Activated gamma-delta T cell treated with Interleukin-2 at 50 U/mL for 16 hours (primary cell): ENCODE measurements at regions not wholly inside any gene's neighbourhood (a gene's known extent, or its start where the extent isn't known, plus 50 kb on each side); places are given as distances from the start of the nearest gene placed in this dataset.
"Not testable (repeated sequence)": the region's sequence is repeated elsewhere in the genome, so short reads cannot be mapped to it uniquely, and the experiment has no call there.

ENCODE experiments used
- DNase-seq: peaks from one replicate; pipeline ENCODE4 v3.0.0-alpha.2; 2020

- no peak for DNase-seq
Observed at GRCh38 chrX:45445745-45446412, 245.2 kb upstream of the DIPK2B start.

- DNase-seq = no peak
Observed at GRCh38 chrX:45437186-45437585, 236.5 kb upstream of the DIPK2B start.

GRCh38 chrX:45435481-45435880 is 234.8 kb upstream of the DIPK2B start:
- DNase-seq = no peak

DNA sequence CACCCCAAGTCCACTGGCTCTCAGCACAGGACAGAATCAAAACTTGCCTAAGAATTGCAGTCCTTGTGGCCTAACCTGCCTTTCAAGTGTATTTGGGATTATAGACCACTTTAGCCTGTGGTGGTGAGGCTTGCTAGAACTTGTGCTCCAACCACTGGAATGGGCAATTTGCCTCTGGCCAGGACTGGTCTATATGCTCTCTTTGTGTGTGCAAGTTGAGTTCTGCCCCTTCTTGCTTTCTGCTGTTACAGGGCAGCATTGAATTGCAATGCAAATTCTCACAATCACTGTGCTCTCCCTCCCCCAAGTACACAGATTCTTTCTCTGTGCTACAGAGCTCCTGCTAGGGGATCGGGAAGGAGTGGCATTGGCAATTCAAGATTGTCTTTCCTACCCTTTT is 233.6 kb upstream of the DIPK2B start:
- no peak for DNase-seq

GRCh38 chrX:45428831-45429230 is 228.2 kb upstream of the DIPK2B start:
- DNase-seq = no peak

- no peak for DNase-seq
Observed at GRCh38 chrX:45424326-45424725, 223.7 kb upstream of the DIPK2B start.

- DNase-seq = no peak
Observed at GRCh38 chrX:45422216-45422925, 221.7 kb upstream of the DIPK2B start.

GRCh38 chrX:45421806-45422205 is 221.1 kb upstream of the DIPK2B start:
- no peak for DNase-seq

GRCh38 chrX:45404206-45404605 is 203.5 kb upstream of the DIPK2B start:
- DNase-seq = no peak

- no peak for DNase-seq
Observed at GRCh38 chrX:45401923-45402322, 201.2 kb upstream of the DIPK2B start.

DNA sequence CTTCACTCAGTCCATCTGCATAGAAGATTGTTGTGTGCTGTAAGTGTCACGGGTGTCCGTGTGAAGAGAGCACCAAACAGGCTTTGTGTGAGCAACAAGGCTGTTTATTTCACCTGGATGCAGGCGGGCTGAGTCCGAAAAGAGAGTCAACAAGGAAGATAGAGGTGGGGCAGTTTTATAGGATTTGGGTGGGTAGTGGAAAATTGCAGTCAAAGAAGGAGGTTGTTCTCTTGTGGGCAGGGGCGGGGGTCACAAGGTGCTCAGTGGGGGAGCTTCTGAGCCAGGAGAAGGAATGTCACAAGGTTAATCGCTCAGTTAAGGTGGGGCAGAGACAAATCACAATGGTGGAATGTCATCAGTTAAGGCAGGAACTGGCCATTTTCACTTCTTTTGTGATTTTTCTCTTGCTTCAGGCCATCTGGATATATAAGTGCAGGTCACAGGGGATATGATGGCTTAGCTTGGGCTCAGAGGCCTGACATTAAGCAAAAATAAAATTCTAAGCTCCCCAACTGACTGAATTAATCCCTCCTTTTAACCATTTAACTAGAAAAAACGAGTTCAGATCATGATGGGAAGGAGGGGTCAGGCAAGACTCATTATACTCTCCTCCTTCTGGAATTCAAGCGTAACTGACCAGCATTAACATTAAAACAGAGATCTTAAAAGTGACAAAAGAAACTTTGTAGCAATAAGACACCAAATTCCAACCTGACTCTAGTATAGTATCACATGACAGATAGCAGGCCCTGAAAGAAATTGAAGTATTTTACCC is 200.5 kb upstream of the DIPK2B start:
- not testable (repeated sequence) for DNase-seq

GRCh38 chrX:45400027-45400779 is 199.5 kb upstream of the DIPK2B start:
- no peak for DNase-seq

DNA sequence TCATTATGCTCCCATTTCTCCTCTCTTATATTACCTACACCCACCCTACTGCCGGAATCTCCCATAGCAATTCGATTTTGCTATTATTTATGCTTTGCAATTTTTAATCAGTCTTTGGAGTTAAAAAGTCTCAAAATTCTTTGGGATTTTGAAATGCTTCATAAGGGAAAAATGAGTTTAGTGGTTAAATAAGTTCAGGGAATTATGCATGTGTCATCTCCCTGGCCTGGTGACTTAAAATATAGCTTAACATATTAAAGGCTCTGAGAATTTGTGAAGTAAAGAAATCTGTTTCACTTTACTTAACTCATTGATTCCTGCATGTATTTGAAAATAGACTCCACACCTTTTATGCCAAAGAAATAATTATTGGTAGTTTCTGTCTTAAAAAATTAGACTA is 185.1 kb upstream of the DIPK2B start:
- DNase-seq = no peak

DNA sequence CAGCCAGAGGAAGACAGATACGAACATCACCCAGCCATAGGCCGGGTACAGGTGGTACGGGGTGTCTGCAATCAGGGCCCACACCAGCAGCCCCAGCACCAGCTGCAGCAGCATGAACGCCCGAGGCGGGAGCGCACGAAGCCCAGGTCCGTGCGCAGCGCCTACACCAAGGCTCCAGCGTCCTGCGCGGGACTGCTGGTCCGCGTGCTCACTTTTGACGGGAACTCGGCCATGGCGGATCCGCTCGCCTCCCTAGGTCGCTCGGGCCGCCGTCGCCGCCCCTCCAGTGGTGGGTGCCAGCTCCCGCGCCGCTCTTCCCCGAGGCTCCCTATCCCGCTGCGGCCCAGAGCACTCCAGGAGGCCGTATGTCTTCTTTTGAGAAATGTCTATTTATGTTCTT is 181.2 kb upstream of the DIPK2B start:
- no peak for DNase-seq

- DNase-seq = no peak
Observed at GRCh38 chrX:45381366-45381765, 180.7 kb upstream of the DIPK2B start.

DNA sequence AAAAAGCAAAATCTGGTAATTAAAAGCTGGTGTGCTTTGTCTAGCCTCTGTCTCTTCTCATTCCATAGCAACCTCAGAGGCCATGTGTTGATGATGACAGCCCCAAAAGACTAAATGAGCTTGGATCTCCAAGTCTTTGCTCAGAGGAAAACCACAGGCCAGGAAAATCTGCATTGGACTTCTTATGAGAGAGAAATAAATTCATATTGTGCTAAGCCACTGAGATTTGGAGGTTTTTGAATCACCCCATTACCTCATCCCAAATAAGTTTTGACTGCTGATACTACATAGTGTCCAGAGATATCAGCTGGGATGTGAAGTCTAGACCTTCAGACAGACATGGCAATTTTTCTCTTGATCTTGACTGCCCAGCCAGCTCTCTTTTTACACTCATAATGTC is 178.6 kb upstream of the DIPK2B start:
- no peak for DNase-seq

GRCh38 chrX:45372151-45372550 is 171.5 kb upstream of the DIPK2B start:
- DNase-seq = no peak

- DNase-seq = no peak
Observed at GRCh38 chrX:45368705-45369104, 168.0 kb upstream of the DIPK2B start.

DNA sequence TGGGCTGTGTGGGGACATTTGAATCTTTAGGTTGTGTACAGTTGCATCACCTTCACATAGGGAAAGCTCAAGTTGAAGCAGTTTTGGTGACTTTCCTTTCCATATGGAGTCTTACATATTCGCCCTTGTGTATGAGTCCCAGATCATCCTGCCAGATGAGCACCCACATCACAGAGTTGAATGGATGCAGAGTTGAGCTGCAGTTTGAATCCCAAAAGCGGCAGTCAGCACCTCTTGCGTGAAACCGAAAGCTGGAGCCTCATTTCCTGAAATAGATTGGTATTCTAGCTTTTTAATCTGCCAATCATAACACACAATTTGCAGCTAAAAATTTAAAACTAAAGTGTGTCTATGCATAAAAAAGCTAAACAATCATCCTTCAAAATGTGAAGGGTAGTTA is 162.9 kb upstream of the DIPK2B start:
- no peak for DNase-seq

DNA sequence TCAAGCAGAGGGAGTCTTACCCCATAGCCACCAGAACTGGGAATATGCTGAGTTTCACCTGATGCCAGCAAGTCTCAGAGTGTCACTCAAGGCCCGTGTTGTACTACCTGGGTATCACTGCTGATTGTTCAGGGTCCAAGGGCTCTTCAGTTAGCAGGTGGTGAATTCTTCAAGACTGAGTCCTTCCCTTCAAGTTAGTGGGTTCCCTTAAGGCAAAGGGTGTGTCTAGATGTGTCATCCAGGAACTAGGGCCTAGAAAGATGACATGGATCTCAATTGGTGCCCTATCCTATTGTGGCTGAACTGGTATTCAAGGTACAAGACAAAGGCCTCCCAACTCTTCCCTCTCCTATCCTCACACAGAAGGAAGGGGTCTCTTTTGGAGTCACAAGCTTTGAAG is 159.9 kb upstream of the DIPK2B start:
- DNase-seq = no peak

- DNase-seq = no peak
Observed at GRCh38 chrX:45358392-45358791, 157.7 kb upstream of the DIPK2B start.

GRCh38 chrX:45353456-45353855 is 152.8 kb upstream of the DIPK2B start:
- DNase-seq = no peak

GRCh38 chrX:45352611-45353010 is 151.9 kb upstream of the DIPK2B start:
- no peak for DNase-seq
